Neural cell (in vitro differentiated cells): ENCODE measurements at regions not wholly inside any gene's neighbourhood (a gene's known extent, or its start where the extent isn't known, plus 50 kb on each side); places are given as distances from the start of the nearest gene placed in this dataset.

Experiments
- H2AFZ ChIP-seq: fragments of 200-600, 300-800 bp; sonication (generic), shearing (Covaris generic); 2 replicates; pipeline ENCODE4 v1.6.0; 2014; ENCODE audit warnings: low read depth, mild to moderate bottlenecking, antibody characterized with exemption, low read length, moderate library complexity
- H3F3A ChIP-seq: fragments of 200-600 bp; shearing (Covaris generic); 2 replicates; pipeline ENCODE4 v1.6.1; 2016; ENCODE audit warnings: mild to moderate bottlenecking, moderate library complexity, mixed read lengths, antibody characterized with exemption, low read length; ENCODE audit not compliant: insufficient read depth, poor library complexity, severe bottlenecking
- H3K27ac ChIP-seq: fragments of 200-600, 300-800 bp; sonication (generic), shearing (Covaris generic); 2 replicates; pipeline ENCODE4 v1.5.1; 2014; ENCODE audit warnings: mild to moderate bottlenecking, low read length, moderate library complexity
- H3K27me3 ChIP-seq: fragments of 300-800, 200-600 bp; sonication (generic), shearing (Covaris generic); 2 replicates; pipeline ENCODE4 v1.6.0; 2014; ENCODE audit warnings: mild to moderate bottlenecking, low read depth, low read length, moderate library complexity; ENCODE audit not compliant: insufficient read depth
- H3K36me3 ChIP-seq: fragments of 300-800, 200-600 bp; sonication (generic), shearing (Covaris generic); 2 replicates; pipeline ENCODE4 v1.5.1; 2014; ENCODE audit warnings: mild to moderate bottlenecking, antibody characterized with exemption, low read length, moderate library complexity; ENCODE audit not compliant: insufficient read depth
- H3K4me2 ChIP-seq: fragments of 300-800, 200-600 bp; sonication (generic), shearing (Covaris generic); 2 replicates; pipeline ENCODE4 v1.6.0; 2014; ENCODE audit warnings: mild to moderate bottlenecking, low read length
- H3K4me3 ChIP-seq: fragments of 300-800, 200-600 bp; sonication (generic), shearing (Covaris generic); 2 replicates; pipeline ENCODE4 v1.5.1; 2014; ENCODE audit warnings: mild to moderate bottlenecking, low read length, moderate library complexity
- H3K79me2 ChIP-seq: fragments of 200-600 bp; shearing (Covaris generic); replicated peaks from 2 replicates; pipeline ENCODE4 v1.6.0; 2014; ENCODE audit warnings: mild to moderate bottlenecking, low read length, moderate library complexity; ENCODE audit not compliant: insufficient read depth
- H3K9ac ChIP-seq: fragments of 300-800, 200-600 bp; sonication (generic), shearing (Covaris generic); 2 replicates; pipeline ENCODE4 v1.6.1; 2016; ENCODE audit warnings: mild to moderate bottlenecking, low read length, mixed read lengths
- H3K9me2 ChIP-seq: fragments of 200-600 bp; shearing (Covaris generic); 2 replicates; pipeline ENCODE4 v1.6.1; 2016; ENCODE audit warnings: mild to moderate bottlenecking, low read length, mixed read lengths; ENCODE audit not compliant: insufficient read depth
- H3K9me3 ChIP-seq: fragments of 200-600, 300-800 bp; sonication (generic), shearing (Covaris generic); 2 replicates; pipeline ENCODE4 v1.6.1; 2016; ENCODE audit warnings: mild to moderate bottlenecking, mixed run types, low read length, moderate library complexity, mixed read lengths
- H4K20me1 ChIP-seq: fragments of 200-600 bp; shearing (Covaris generic); 2 replicates; pipeline ENCODE4 v1.6.1; 2016; ENCODE audit warnings: mild to moderate bottlenecking, mixed run types; ENCODE audit not compliant: insufficient read depth
- EP300 ChIP-seq: fragments of 450-650 bp; conservative IDR thresholded peaks from 2 replicates; pipeline ENCODE4 v1.6.1; 2014; ENCODE audit warnings: antibody characterized with exemption, mild to moderate bottlenecking, moderate library complexity; ENCODE audit not compliant: poor library complexity, severe bottlenecking
- EZH2 ChIP-seq: fragments of 200-600, 300-800 bp; shearing (Covaris generic), sonication (generic); IDR thresholded peaks from 2 replicates; pipeline ENCODE4 v1.6.1; 2014; ENCODE audit warnings: antibody characterized with exemption, low read length, borderline replicate concordance, mild to moderate bottlenecking; ENCODE audit not compliant: insufficient read depth, poor library complexity, severe bottlenecking
- MXI1 ChIP-seq: fragments of 450-650 bp; conservative IDR thresholded peaks from 2 replicates; pipeline ENCODE4 v1.6.1; 2014; ENCODE audit warnings: antibody characterized with exemption, mild to moderate bottlenecking; ENCODE audit not compliant: poor library complexity, severe bottlenecking
- POLR2AphosphoS5 ChIP-seq: IDR thresholded peaks from 2 replicates; pipeline ENCODE4 v1.6.1; 2012
- RAD21 ChIP-seq: fragments of 450-650 bp; conservative IDR thresholded peaks from 2 replicates; pipeline ENCODE4 v1.6.1; 2014; ENCODE audit warnings: antibody characterized with exemption, mild to moderate bottlenecking, moderate library complexity
- SMC3 ChIP-seq: fragments of 450-650 bp; conservative IDR thresholded peaks from 2 replicates; pipeline ENCODE4 v1.6.1; 2014; ENCODE audit warnings: antibody characterized with exemption, mild to moderate bottlenecking, moderate library complexity; ENCODE audit not compliant: poor library complexity
- TAF1 ChIP-seq: IDR thresholded peaks from 2 replicates; pipeline ENCODE4 v1.6.1; 2012; ENCODE audit warnings: low read depth
- TF ChIP-seq, protein P1 (sequence below): fragments of 450-650 bp; IDR thresholded peaks from 2 replicates; pipeline ENCODE4 v1.5.1; 2014; ENCODE audit warnings: antibody characterized with exemption, mild to moderate bottlenecking, moderate library complexity; ENCODE audit not compliant: poor library complexity, severe bottlenecking
- TF ChIP-seq, protein P2 (sequence below): IDR thresholded peaks from 2 replicates; pipeline ENCODE4 v1.6.1; 2012; ENCODE audit warnings: borderline replicate concordance

DNA sequence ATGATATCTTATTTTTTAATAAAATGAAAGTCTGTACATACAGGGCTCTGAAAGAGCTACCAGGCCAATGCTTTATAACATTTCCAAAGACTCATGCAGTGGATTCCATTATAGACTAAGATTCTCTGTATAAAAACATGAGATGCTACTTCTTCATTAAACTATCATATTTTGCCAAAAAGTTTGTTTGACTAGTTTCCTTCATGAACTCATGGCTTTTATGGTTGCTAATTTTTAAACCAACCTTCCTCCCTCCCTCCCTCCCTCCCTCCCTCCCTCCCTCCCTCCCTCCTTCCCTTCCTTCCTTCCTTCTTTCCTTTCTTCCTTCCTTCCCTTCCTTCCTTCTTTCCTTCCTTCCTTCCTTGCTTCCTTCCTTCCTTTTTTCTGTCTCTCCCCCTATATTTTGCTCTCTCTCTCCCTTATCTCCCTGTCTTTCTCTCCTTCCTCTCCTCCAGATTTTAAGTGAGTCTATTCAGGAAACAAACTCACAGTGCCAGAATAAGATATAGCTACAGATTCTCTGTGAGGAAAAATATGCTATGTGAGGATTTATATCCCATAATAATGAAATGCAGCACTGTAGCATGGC lies 961.5 kb upstream of the ZEB2 start:
- Histone ChIP-seq H4K20me1 (no peaks in the 10 kb centered on the region), H3K79me2 (no peaks in the 10 kb centered on the region), H3F3A (no peaks in the 10 kb centered on the region), H3K36me3 (no peaks in the 10 kb centered on the region), H3K27me3 (no peaks in the 10 kb centered on the region), H3K9me3 (no peaks in the 10 kb centered on the region), H3K9ac (no peak overlapping the region), H3K4me3 (no peak overlapping the region), H2AFZ (no peak overlapping the region), H3K9me2 (no peaks in the 10 kb centered on the region), H3K4me2 (no peak overlapping the region), H3K27ac (no peak overlapping the region)
- TF ChIP-seq MXI1: no peak
- TF ChIP-seq EP300: no peak
- no peak for TF ChIP-seq TAF1
- TF ChIP-seq, protein P1, sequence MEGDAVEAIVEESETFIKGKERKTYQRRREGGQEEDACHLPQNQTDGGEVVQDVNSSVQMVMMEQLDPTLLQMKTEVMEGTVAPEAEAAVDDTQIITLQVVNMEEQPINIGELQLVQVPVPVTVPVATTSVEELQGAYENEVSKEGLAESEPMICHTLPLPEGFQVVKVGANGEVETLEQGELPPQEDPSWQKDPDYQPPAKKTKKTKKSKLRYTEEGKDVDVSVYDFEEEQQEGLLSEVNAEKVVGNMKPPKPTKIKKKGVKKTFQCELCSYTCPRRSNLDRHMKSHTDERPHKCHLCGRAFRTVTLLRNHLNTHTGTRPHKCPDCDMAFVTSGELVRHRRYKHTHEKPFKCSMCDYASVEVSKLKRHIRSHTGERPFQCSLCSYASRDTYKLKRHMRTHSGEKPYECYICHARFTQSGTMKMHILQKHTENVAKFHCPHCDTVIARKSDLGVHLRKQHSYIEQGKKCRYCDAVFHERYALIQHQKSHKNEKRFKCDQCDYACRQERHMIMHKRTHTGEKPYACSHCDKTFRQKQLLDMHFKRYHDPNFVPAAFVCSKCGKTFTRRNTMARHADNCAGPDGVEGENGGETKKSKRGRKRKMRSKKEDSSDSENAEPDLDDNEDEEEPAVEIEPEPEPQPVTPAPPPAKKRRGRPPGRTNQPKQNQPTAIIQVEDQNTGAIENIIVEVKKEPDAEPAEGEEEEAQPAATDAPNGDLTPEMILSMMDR: no peak
- TF ChIP-seq SMC3: no peak

DNA sequence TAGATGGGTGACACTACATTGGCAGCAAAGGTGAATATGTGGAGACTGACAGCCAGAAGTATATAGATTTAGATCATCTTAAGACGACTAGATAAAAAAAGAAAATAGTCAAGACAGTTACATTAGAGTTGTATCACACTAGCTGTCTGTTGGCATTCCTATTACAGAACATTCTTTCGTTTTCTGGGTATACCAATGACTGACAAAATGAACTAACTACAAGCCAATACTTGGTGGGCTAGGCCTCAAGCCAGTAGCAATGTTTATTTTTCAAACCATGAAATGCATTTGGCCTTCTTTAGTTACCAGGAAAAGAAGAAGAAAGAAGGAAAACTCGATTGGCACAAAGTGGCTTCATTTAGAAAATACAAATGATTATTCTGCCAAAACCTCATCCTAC lies 944.9 kb upstream of the ZEB2 start:
- H3K27me3 ChIP-seq: no peaks in the 10 kb centered on the region
- no peak overlapping the region for H2AFZ ChIP-seq
- no peak overlapping the region for H3K9ac ChIP-seq
- no peaks in the 10 kb centered on the region for H3K79me2 ChIP-seq
- H3K36me3 ChIP-seq: no peaks in the 10 kb centered on the region
- H3K9me2 ChIP-seq: no peaks in the 10 kb centered on the region
- no peaks in the 10 kb centered on the region for H4K20me1 ChIP-seq
- H3K4me2 ChIP-seq: no peak overlapping the region
- no peaks in the 10 kb centered on the region for H3F3A ChIP-seq
- H3K27ac ChIP-seq: no peak overlapping the region
- no peaks in the 10 kb centered on the region for H3K9me3 ChIP-seq
- no peak overlapping the region for H3K4me3 ChIP-seq
- TF ChIP-seq RAD21: no peak
- TF ChIP-seq, protein P2, sequence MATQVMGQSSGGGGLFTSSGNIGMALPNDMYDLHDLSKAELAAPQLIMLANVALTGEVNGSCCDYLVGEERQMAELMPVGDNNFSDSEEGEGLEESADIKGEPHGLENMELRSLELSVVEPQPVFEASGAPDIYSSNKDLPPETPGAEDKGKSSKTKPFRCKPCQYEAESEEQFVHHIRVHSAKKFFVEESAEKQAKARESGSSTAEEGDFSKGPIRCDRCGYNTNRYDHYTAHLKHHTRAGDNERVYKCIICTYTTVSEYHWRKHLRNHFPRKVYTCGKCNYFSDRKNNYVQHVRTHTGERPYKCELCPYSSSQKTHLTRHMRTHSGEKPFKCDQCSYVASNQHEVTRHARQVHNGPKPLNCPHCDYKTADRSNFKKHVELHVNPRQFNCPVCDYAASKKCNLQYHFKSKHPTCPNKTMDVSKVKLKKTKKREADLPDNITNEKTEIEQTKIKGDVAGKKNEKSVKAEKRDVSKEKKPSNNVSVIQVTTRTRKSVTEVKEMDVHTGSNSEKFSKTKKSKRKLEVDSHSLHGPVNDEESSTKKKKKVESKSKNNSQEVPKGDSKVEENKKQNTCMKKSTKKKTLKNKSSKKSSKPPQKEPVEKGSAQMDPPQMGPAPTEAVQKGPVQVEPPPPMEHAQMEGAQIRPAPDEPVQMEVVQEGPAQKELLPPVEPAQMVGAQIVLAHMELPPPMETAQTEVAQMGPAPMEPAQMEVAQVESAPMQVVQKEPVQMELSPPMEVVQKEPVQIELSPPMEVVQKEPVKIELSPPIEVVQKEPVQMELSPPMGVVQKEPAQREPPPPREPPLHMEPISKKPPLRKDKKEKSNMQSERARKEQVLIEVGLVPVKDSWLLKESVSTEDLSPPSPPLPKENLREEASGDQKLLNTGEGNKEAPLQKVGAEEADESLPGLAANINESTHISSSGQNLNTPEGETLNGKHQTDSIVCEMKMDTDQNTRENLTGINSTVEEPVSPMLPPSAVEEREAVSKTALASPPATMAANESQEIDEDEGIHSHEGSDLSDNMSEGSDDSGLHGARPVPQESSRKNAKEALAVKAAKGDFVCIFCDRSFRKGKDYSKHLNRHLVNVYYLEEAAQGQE: no peak
- TF ChIP-seq MXI1: no peak
- TF ChIP-seq SMC3: no peak

DNA sequence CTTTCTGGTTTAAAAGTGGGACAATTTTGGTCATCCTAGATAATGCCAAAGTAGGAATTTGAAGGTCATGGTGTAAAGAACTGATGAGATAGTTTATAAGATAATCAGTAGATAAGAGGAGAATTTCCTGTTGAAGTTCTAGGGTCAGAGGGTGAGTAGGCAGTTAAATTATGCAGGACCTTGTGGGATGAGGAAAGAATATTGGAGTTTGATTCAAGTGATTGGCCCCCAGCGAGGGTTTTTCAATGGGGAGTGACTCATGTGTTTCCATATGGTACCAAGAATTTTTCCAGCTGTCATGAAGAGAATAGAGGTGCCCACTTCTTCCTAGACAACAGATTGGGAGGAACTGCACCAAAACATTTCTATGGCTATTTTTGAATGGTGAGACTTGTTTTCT lies 940.2 kb upstream of the ZEB2 start:
- H4K20me1 ChIP-seq: no peaks in the 10 kb centered on the region
- no peaks in the 10 kb centered on the region for H3K36me3 ChIP-seq
- H3K9ac ChIP-seq: no peak overlapping the region
- no peaks in the 10 kb centered on the region for H3K9me3 ChIP-seq
- no peak overlapping the region for H3K4me2 ChIP-seq
- H3K27ac ChIP-seq: no peak overlapping the region
- no peaks in the 10 kb centered on the region for H3F3A ChIP-seq
- H3K27me3 ChIP-seq: no peaks in the 10 kb centered on the region
- TF ChIP-seq SMC3 (no peak), MXI1 (no peak), RAD21 (no peak), EP300 (no peak), TAF1 (no peak), POLR2AphosphoS5 (no peak), EZH2 (no peak)
- TF ChIP-seq, protein P2: no peak
- TF ChIP-seq, protein P1: no peak
- no peaks in the 10 kb centered on the region for H3K9me2 ChIP-seq
- H3K79me2 ChIP-seq: no peaks in the 10 kb centered on the region
- no peak overlapping the region for H2AFZ ChIP-seq
- no peak overlapping the region for H3K4me3 ChIP-seq
